ENCODE measurements at regions not wholly inside any gene's neighbourhood (a gene's known extent, or its start where the extent isn't known, plus 50 kb on each side); places are given as distances from the start of the nearest gene placed in this dataset.
A peak's percentile ranks its signal among the peaks of the same experiment; 100 is the strongest.

DNA sequence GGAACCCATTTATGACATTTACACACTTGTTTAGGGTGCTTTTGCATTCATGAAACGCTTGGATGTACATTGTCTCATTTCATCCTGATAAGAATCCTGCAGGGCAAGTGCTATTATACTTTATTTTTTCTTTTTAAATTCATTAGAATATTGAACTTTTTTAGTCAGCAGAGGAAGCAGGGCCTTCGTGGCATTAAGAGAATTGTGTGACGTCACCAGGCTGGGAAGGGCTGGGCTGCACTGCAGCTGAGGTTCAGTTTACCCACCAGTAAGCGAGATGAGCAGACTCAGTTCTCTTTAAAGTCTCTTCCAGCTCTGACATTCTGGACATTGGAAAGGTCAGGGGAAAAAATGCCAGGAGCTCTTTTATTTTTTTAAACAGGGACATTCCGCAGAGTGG is 159.0 kb downstream of the MRM1 start:
- no peak for TF ChIP-seq CTCF (IDR thresholded peaks at IDR 0.05; ENCODE audit: partially characterized antibody, unreplicated experiment)
- Mint-ChIP-seq H3K4me3 (ENCODE audit: unreplicated experiment) (no peak overlapping the region), H3K4me1 (ENCODE audit: low read depth, unreplicated experiment) (peaks cover 5% of the 10 kb centered on the region), H3K27ac (ENCODE audit: unreplicated experiment) (no peak overlapping the region), H3K36me3 (ENCODE audit: unreplicated experiment) (peaks cover 4% of the 10 kb centered on the region), H3K9me3 (ENCODE audit: unreplicated experiment) (peaks cover 6% of the 10 kb centered on the region), H3K27me3 (ENCODE audit: unreplicated experiment) (peaks cover 11% of the 10 kb centered on the region)
- no peak for DNase-seq

DNA sequence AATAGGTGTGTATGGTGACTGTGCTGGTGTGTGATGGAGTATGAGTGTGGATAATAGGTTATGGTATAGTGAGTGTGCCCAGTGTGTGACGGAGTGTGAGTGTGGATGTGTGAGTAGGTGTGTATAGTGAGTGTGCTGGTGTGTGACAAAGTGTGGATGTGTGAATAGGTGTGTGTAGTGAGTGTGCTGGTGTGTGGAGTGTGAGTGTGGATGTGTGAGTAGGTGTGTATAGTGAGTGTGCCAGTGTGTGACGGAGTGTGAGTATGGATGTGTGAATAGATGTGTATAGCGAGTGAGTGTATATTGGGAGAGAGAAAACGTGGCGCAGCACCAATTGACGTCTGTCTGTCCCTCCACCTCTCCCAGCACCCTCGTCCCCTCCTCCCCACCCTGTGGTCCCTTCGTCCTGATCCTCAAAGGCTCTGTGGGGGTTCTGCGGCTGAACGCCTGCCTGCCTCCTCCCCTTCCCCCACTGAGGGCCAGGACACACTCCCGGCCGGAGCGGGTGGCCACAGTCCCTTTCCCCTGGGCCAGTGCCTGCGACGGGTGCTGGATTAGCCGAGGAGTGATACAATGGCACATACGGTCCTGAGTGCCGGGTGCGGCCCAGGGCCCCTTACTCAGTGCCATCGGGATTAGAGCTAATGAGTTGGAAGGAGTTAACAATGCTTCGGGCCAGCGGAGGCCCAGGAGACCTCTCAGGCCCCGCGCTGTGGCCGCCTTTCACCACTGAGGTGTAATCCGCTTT is 160.0 kb downstream of the MRM1 start:
- Mint-ChIP-seq H3K4me3 (ENCODE audit: unreplicated experiment) (peak overlapping the region; percentile 14), H3K9me3 (ENCODE audit: unreplicated experiment) (peaks cover 6% of the 10 kb centered on the region), H3K27me3 (ENCODE audit: unreplicated experiment) (peaks cover 8% of the 10 kb centered on the region), H3K27ac (ENCODE audit: unreplicated experiment) (peak overlapping the region; percentile 11), H3K4me1 (ENCODE audit: low read depth, unreplicated experiment) (peaks cover 5% of the 10 kb centered on the region), H3K36me3 (ENCODE audit: unreplicated experiment) (peaks cover 4% of the 10 kb centered on the region)
- TF ChIP-seq CTCF (IDR thresholded peaks at IDR 0.05; ENCODE audit: partially characterized antibody, unreplicated experiment): no peak
- DNase-seq: peak; percentile 38

- peaks cover 5% of the 10 kb centered on the region for H3K4me1 Mint-ChIP-seq (ENCODE audit: low read depth, unreplicated experiment)
- no peak overlapping the region for H3K27ac Mint-ChIP-seq (ENCODE audit: unreplicated experiment)
- DNase-seq: no peak
- H3K4me3 Mint-ChIP-seq (ENCODE audit: unreplicated experiment): no peak overlapping the region
- H3K27me3 Mint-ChIP-seq (ENCODE audit: unreplicated experiment): peaks cover 2% of the 10 kb centered on the region
- no peak for TF ChIP-seq CTCF (IDR thresholded peaks at IDR 0.05; ENCODE audit: partially characterized antibody, unreplicated experiment)
- H3K36me3 Mint-ChIP-seq (ENCODE audit: unreplicated experiment): no peaks in the 10 kb centered on the region
- peaks cover 8% of the 10 kb centered on the region for H3K9me3 Mint-ChIP-seq (ENCODE audit: unreplicated experiment)
Measured at GRCh38 chr17:36765436-36766043, 164.2 kb downstream of the MRM1 start.

- Mint-ChIP-seq H3K27me3 (ENCODE audit: unreplicated experiment) (no peaks in the 10 kb centered on the region), H3K4me3 (ENCODE audit: unreplicated experiment) (peak overlapping the region; percentile 46), H3K4me1 (ENCODE audit: low read depth, unreplicated experiment) (peaks cover 4% of the 10 kb centered on the region), H3K27ac (ENCODE audit: unreplicated experiment) (no peak overlapping the region), H3K36me3 (ENCODE audit: unreplicated experiment) (no peaks in the 10 kb centered on the region), H3K9me3 (ENCODE audit: unreplicated experiment) (peaks cover 6% of the 10 kb centered on the region)
- DNase-seq: no peak
- TF ChIP-seq CTCF (IDR thresholded peaks at IDR 0.05; ENCODE audit: partially characterized antibody, unreplicated experiment): no peak
Measured at GRCh38 chr17:36768394-36768793, 167.0 kb downstream of the MRM1 start.

DNA sequence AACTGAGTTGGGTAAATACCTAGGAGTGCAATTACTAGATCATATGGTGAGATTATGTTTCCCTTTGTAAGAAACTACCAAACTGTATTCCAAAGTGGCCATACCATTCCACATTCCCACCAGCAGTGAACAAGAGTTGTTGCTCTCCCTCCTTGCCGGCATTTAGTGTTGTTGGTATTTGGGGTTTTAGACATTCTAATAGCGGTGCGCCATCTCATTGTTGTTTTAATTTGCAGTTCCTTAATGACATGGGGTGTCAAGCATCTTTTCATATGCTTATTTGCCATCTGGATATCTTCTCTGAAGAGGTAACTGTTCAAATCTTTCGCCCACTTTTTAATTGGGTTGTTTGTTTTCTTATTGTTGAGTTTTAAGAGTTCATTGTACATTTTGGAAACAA is 164.2 kb upstream of the LHX1 start:
- Mint-ChIP-seq H3K27me3 (ENCODE audit: unreplicated experiment) (peaks cover 2% of the 10 kb centered on the region), H3K4me1 (ENCODE audit: low read depth, unreplicated experiment) (peaks cover 4% of the 10 kb centered on the region), H3K4me3 (ENCODE audit: unreplicated experiment) (no peak overlapping the region), H3K27ac (ENCODE audit: unreplicated experiment) (no peak overlapping the region), H3K36me3 (ENCODE audit: unreplicated experiment) (no peaks in the 10 kb centered on the region), H3K9me3 (ENCODE audit: unreplicated experiment) (peaks cover 4% of the 10 kb centered on the region)
- no peak for DNase-seq
- no peak for TF ChIP-seq CTCF (IDR thresholded peaks at IDR 0.05; ENCODE audit: partially characterized antibody, unreplicated experiment)

Measured in glutamatergic neuron (in vitro differentiated cells).